IPS-18c (cell line): ENCODE measurements at regions not wholly inside any gene's neighbourhood (a gene's known extent, or its start where the extent isn't known, plus 50 kb on each side); places are given as distances from the start of the nearest gene placed in this dataset.

Source experiments
- H3K4me3 ChIP-seq: 2 replicates; pipeline ENCODE4 v1.7.0; 2013; ENCODE audit warnings: low read depth, mild to moderate bottlenecking, low read length, moderate library complexity; ENCODE audit not compliant: insufficient read depth
- H3K9me3 ChIP-seq: one replicate; pipeline ENCODE4 v1.6.1; 2013; ENCODE audit warnings: mild to moderate bottlenecking, low read length, moderate library complexity; ENCODE audit not compliant: control insufficient read depth, insufficient read depth

GRCh38 chr6:90442366-90442765 is 144.5 kb downstream of the MAP3K7 start:
- Histone ChIP-seq H3K4me3 (no peak overlapping the region), H3K9me3 (no peaks in the 10 kb centered on the region)

DNA sequence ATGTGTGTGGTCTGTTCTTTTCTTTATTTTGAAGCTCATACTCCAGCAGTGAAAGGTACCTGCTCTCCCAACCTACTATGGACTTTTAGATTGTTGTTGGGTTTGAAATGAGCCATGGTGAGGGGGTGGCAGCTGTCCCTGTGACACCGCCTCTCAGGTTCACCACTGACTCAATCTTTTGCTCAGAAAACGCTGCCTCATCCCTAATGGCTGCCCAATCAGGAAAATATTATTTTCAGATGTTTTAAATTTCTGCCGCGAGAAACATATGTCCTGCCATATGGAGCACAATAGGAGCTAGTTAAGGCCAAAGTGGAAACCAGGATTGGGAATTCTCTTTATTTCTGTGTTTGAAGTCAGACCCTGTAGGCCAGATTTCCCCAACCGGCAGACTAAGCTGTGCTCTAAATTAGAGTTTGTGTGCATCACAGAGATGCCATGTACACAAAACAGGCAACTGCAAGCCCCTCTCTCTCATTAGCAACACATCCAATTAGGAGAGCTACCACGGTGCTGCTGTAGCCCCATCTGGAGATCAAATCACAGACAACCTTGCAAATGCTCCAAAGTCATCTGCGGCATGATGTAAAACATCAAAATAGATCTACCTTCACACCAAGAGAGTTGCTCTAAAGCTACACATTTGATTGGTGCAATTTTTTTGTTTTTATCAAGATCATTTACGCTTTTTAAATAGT is 144.1 kb upstream of the BACH2 start:
- Histone ChIP-seq H3K9me3 (no peaks in the 10 kb centered on the region), H3K4me3 (no peak overlapping the region)

GRCh38 chr6:90439586-90439985 is 142.9 kb upstream of the BACH2 start:
- Histone ChIP-seq H3K4me3 (no peak overlapping the region), H3K9me3 (no peaks in the 10 kb centered on the region)

- no peak overlapping the region for H3K4me3 ChIP-seq
- no peaks in the 10 kb centered on the region for H3K9me3 ChIP-seq
These were observed 139.8 kb upstream of the BACH2 start for GRCh38 chr6:90436403-90436802.

DNA sequence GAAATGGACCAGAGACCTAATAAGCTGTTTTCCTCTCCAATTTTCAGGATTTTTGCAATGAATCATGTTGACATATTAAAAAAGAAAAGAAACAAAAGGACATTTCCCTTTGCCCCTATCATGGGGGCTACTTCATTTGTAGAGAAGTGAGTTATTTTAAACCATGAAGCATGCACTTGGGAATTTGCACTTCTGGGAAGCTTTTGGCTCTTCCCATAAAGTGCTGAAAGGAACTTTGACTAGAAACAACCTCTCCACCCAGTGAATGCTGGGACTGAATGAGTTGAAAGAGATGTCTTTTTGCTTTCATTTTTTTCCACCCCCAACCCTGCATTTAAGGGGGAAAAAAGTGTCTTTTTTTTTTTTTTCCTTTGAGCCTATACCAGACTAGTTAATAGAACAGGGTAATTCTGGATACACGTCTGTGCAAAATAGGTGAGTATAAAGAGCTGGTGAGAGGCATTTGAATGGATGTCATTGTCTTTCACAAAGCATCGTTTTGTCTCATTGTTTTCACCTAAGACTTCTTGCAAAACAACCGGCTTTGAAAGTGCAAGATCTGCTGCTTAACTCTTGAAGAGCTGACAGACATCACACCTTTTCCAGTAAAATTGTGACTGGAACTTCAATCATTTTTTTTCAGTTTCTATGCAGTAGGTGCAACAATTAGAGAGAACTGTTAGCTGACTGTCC is 138.7 kb upstream of the BACH2 start:
- H3K9me3 ChIP-seq = no peaks in the 10 kb centered on the region
- H3K4me3 ChIP-seq = no peak overlapping the region

DNA sequence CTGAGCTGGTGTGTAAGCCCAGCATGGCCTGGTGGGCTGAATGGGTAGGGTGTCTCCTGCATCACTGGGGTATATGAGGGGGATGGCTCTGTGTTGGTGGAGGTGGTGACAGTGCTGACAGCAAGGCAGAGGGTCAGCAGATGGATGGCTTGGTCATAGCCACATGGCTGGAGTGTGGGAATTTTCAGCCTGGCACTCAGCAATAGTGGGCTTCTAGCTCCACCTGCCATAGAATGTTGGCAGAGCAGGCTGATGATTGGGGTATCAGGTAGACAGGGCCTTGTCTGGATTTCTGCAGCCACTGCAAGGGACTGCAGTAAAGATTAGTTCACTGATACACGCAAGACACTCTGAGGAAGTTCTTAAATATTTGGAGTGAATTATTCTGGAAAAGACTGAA is 137.5 kb upstream of the BACH2 start:
- H3K9me3 ChIP-seq = no peaks in the 10 kb centered on the region
- H3K4me3 ChIP-seq = no peak overlapping the region

GRCh38 chr6:90432937-90433336 is 136.3 kb upstream of the BACH2 start:
- Histone ChIP-seq H3K9me3 (peaks cover 3% of the 10 kb centered on the region), H3K4me3 (no peak overlapping the region)

DNA sequence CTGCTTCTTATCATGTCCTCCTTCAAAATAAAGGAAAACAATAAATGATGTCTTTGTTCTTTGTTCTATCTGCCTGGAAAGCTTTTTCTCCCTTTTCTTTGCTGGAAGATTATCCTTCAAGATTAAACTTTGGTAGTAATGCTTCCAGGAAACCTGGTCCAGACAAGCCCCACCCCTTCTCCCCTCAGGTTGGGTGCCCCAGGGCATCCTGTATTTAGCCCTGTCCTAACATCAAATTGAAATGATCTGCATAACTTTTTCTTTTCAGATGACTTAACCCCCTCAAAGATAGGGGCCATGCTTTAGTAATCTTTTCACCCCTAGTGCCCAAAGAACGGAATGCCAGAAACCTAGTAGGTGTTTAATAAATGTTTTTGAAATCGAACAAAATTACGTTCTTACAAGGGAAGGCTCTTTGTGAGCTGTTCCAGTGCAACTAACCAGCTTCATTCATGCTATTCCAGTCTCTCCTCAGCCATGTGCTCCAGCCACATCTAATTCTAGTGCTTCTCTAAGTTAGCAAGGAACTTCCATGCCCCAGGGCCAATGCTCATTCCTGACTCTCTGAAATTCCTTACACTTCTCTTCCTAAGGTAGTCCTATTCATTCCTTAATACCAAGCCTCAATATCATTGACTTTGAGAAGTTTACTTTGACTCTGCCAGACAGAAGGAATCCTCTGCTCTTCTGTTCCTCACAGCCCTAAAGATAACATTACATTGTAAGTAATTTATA is 135.6 kb upstream of the BACH2 start:
- Histone ChIP-seq H3K4me3 (no peak overlapping the region), H3K9me3 (peaks cover 3% of the 10 kb centered on the region)

GRCh38 chr6:90431576-90431975 is 134.9 kb upstream of the BACH2 start:
- Histone ChIP-seq H3K4me3 (no peak overlapping the region), H3K9me3 (peaks cover 3% of the 10 kb centered on the region)

- no peak overlapping the region for H3K4me3 ChIP-seq
These were observed 133.1 kb upstream of the BACH2 start for GRCh38 chr6:90429713-90430112.

GRCh38 chr6:90428514-90428913 is 131.9 kb upstream of the BACH2 start:
- H3K9me3 ChIP-seq = peaks cover 3% of the 10 kb centered on the region
- H3K4me3 ChIP-seq = no peak overlapping the region

More at GRCh38 chr6:90429713-90430112, 133.1 kb upstream of the BACH2 start:
- H3K9me3 ChIP-seq = peaks cover 3% of the 10 kb centered on the region

GRCh38 chr6:90425161-90425641 is 128.6 kb upstream of the BACH2 start:
- no peak overlapping the region for H3K4me3 ChIP-seq
- peaks cover 3% of the 10 kb centered on the region for H3K9me3 ChIP-seq

DNA sequence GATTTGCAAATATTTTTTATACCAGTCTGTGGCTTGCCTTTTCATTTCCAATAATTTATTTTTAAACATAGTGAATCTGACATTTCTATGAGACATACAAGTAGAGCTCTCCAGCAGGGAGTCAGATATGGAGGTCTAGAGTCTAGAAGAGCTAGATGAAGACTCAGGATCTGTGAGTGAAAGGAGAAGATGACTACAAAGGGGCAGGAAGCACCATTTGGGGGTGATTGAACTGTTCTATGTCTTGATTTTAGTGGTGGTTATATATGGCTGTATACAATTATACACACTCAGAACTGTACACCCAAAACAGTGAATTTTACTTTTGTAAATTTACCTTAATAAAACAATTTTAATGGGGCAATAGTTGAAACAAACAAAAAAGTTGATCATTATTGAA is 127.9 kb upstream of the BACH2 start:
- Histone ChIP-seq H3K4me3 (no peak overlapping the region), H3K9me3 (peaks cover 3% of the 10 kb centered on the region)

DNA sequence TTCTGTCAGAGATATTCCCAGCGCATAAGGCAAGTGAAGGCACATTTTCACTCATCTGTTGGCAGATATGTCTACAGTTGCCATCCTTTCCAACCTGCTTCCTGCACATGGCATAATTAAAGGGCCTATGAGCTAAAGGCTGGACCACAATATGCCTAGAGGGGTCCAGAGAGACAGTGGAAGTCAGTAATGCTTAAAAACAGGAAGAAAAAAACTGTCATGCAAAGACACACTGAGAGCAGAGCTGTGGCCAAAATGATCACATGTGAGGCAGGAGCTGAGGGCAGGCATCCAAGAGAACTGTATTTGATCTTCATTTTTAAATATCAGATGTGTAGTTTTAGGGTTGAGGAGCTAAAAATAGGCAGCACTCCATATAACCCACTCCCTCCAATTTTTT is 125.0 kb upstream of the BACH2 start:
- Histone ChIP-seq H3K4me3 (no peak overlapping the region), H3K9me3 (no peaks in the 10 kb centered on the region)

DNA sequence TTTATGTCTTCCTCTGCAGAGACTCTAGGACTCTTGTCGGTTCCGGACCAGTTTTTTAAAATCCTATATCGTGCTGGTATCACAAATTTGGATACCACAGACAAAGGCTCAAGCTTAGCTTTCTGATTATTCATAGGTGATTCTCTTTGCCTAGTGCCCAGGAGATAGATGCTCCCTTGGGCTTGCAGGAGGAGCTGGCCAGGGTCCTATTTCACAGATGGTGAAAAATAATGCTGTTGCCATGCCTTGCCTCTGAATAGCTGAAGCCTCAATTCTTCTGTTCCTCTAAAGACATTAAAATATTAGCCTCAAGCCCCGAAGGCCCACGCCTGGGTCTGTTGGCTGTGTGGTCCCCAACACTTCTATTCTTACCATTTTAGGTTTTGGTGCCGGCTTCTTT is 123.9 kb upstream of the BACH2 start:
- no peaks in the 10 kb centered on the region for H3K9me3 ChIP-seq
- no peak overlapping the region for H3K4me3 ChIP-seq

GRCh38 chr6:90417385-90417784 is 120.7 kb upstream of the BACH2 start:
- H3K9me3 ChIP-seq = no peaks in the 10 kb centered on the region
- H3K4me3 ChIP-seq = no peak overlapping the region

- H3K9me3 ChIP-seq = no peaks in the 10 kb centered on the region
- H3K4me3 ChIP-seq = no peak overlapping the region
These were observed 119.7 kb upstream of the BACH2 start for GRCh38 chr6:90416322-90416721.

- no peaks in the 10 kb centered on the region for H3K9me3 ChIP-seq
- no peak overlapping the region for H3K4me3 ChIP-seq
These were observed 118.5 kb upstream of the BACH2 start for GRCh38 chr6:90415178-90415577.
